H1 (cell line): ENCODE measurements at regions not wholly inside any gene's neighbourhood (a gene's known extent, or its start where the extent isn't known, plus 50 kb on each side); places are given as distances from the start of the nearest gene placed in this dataset.

Source experiments
- CTCF ChIA-PET: fragments of 300-600 bp; sonication (Branson Sonifier 250); formaldehyde crosslinking; loops from one replicate; lab custom pipeline; 2021; ENCODE audit not compliant: partially characterized antibody; lab: Charles Lee
- POLR2A ChIA-PET: fragments of 300-600 bp; sonication (Branson Sonifier 250); formaldehyde crosslinking; loops from one replicate; lab custom pipeline; 2021; ENCODE audit warnings: inconsistent platforms; ENCODE audit not compliant: partially characterized antibody; lab: Charles Lee
- DNase-seq, 2 experiments: peaks; one replicate each; pipeline versions ENCODE4 v3.0.0 to v3.0.0-alpha.2; 2010 to 2022; ENCODE audit warnings: low spot score in 2 of 2, low read depth in 1 of 2, mixed read lengths in 1 of 2
- FAIRE-seq: peaks from 2 replicates; lab custom pipeline; 2011; peaks lifted over from hg19 to GRCh38; lab: Jason Lieb, UNC
- H2AFZ ChIP-seq: 2 replicates; pipeline ENCODE4 v1.8.1; 2012; ENCODE audit warnings: low read length, inconsistent platforms
- H2AK5ac ChIP-seq: 2 replicates; pipeline ENCODE4 v1.6.1; 2013; ENCODE audit warnings: low read depth, low read length
- H2BK120ac ChIP-seq: replicated peaks from 2 replicates; pipeline ENCODE3; 2013; ENCODE audit warnings: low read depth, low read length, inconsistent platforms
- H2BK12ac ChIP-seq: 2 replicates; pipeline ENCODE4 v1.6.1; 2013; ENCODE audit warnings: low read depth, low read length
- H2BK15ac ChIP-seq: 2 replicates; pipeline ENCODE4 v1.6.1; 2013; ENCODE audit warnings: low read length
- H2BK20ac ChIP-seq: 2 replicates; pipeline ENCODE4 v1.6.1; 2013; ENCODE audit warnings: low read length
- H2BK5ac ChIP-seq: 2 replicates; pipeline ENCODE4 v1.6.1; 2013; ENCODE audit warnings: low read depth, low read length
- H3K14ac ChIP-seq: 2 replicates; pipeline ENCODE4 v1.6.1; 2013; ENCODE audit warnings: inconsistent platforms; ENCODE audit not compliant: insufficient read length
- H3K18ac ChIP-seq: 2 replicates; pipeline ENCODE4 v1.6.1; 2013; ENCODE audit warnings: low read length; ENCODE audit errors: extremely low read depth
- H3K23ac ChIP-seq: 2 replicates; pipeline ENCODE4 v1.6.1; 2013; ENCODE audit warnings: inconsistent platforms; ENCODE audit not compliant: insufficient read length
- H3K23me2 ChIP-seq: 2 replicates; pipeline ENCODE4 v1.6.1; 2013; ENCODE audit warnings: low read depth, low read length
- H3K27ac ChIP-seq: 2 replicates; pipeline ENCODE4 v1.6.1; 2011; ENCODE audit warnings: low read depth, low read length, inconsistent platforms
- H3K27me3 ChIP-seq, 4 experiments: replicated peaks in 1 of 4; 1 replicate in 1 of 4; 2 replicates in 3 of 4; pipeline versions ENCODE4 v1.6.1 to v1.8.1; 2011 to 2013; ENCODE audit warnings: low read length in 3 of 4, mild to moderate bottlenecking in 3 of 4, inconsistent platforms in 2 of 4, mixed read lengths in 2 of 4, moderate library complexity in 1 of 4; ENCODE audit not compliant: control insufficient read depth in 3 of 4, insufficient read depth in 3 of 4; ENCODE audit errors: extremely low read depth in 1 of 4
- H3K36me3 ChIP-seq, 4 experiments: 2 replicates each; pipeline versions ENCODE4 v1.6.1 to v1.8.1; 2011 to 2013; ENCODE audit warnings: mild to moderate bottlenecking in 4 of 4, low read length in 3 of 4, moderate library complexity in 2 of 4, control low read depth in 1 of 4, inconsistent platforms in 1 of 4; ENCODE audit not compliant: insufficient read depth in 4 of 4, control insufficient read depth in 2 of 4
- H3K4ac ChIP-seq: replicated peaks from 2 replicates; pipeline ENCODE3; 2013; ENCODE audit warnings: low read length, low read depth, mixed read lengths, inconsistent platforms; ENCODE audit not compliant: insufficient read length
- H3K4me1 ChIP-seq, 4 experiments: replicated peaks in 1 of 4; 1 replicate in 1 of 4; 2 replicates in 3 of 4; pipeline versions ENCODE4 v1.6.1 to v1.8.1; 2011 to 2013; ENCODE audit warnings: low read length in 3 of 4, inconsistent platforms in 2 of 4, mixed read lengths in 1 of 4; ENCODE audit not compliant: insufficient read depth in 4 of 4, control insufficient read depth in 3 of 4
- H3K4me2 ChIP-seq, 2 experiments: 2 replicates each; pipeline versions ENCODE4 v1.6.1 to v1.8.1; 2011 to 2013; ENCODE audit warnings: low read depth in 2 of 2, low read length in 2 of 2, control low read depth in 1 of 2, inconsistent platforms in 1 of 2, mild to moderate bottlenecking in 1 of 2; ENCODE audit not compliant: insufficient read depth in 1 of 2
- H3K4me3 ChIP-seq, 4 experiments: fragments of 200-600, 300-600 bp in 1 of 4; sonication (generic), shearing (Covaris generic), sonication (Bioruptor Twin) in 1 of 4; 2 replicates each; pipeline versions ENCODE4 v1.5.1 to v1.8.1; 2011 to 2016; ENCODE audit warnings: low read length in 4 of 4, low read depth in 3 of 4, control low read depth in 2 of 4, inconsistent platforms in 2 of 4, mild to moderate bottlenecking in 2 of 4, mixed read lengths in 1 of 4, moderate library complexity in 1 of 4; ENCODE audit not compliant: insufficient read depth in 2 of 4; ENCODE audit errors: extremely low read depth in 1 of 4
- H3K56ac ChIP-seq: replicated peaks from 2 replicates; pipeline ENCODE3; 2013; ENCODE audit warnings: low read depth, mild to moderate bottlenecking, mixed read lengths, low read length, inconsistent platforms; ENCODE audit not compliant: insufficient read length
- H3K79me1 ChIP-seq: 2 replicates; pipeline ENCODE4 v1.6.1; 2013; ENCODE audit warnings: low read depth, low read length, control low read depth
- H3K79me2 ChIP-seq, 2 experiments: 2 replicates each; pipeline versions ENCODE4 v1.6.1 to v1.8.1; 2012 to 2013; ENCODE audit warnings: low read length in 2 of 2, mild to moderate bottlenecking in 2 of 2, inconsistent platforms in 1 of 2; ENCODE audit not compliant: insufficient read depth in 2 of 2, control insufficient read depth in 1 of 2
- H3K9ac ChIP-seq, 4 experiments: replicated peaks in 1 of 4; 1 replicate in 1 of 4; 2 replicates in 3 of 4; pipeline versions ENCODE4 v1.6.1 to v1.8.1; 2011 to 2013; ENCODE audit warnings: low read depth in 3 of 4, low read length in 3 of 4, control low read depth in 2 of 4, mild to moderate bottlenecking in 2 of 4, moderate library complexity in 2 of 4, inconsistent platforms in 1 of 4; ENCODE audit errors: extremely low read depth in 1 of 4
- H3K9me3 ChIP-seq, 2 experiments: 2 replicates each; pipeline versions ENCODE4 v1.6.1 to v1.8.1; 2012 to 2013; ENCODE audit warnings: mild to moderate bottlenecking in 2 of 2, moderate library complexity in 2 of 2, control low read depth in 1 of 2, inconsistent platforms in 1 of 2, low read depth in 1 of 2, low read length in 1 of 2, mixed read lengths in 1 of 2; ENCODE audit not compliant: insufficient read depth in 2 of 2
- H4K20me1 ChIP-seq, 2 experiments: replicated peaks in 1 of 2; 2 replicates each; pipeline versions ENCODE3 to v1.8.1; 2011 to 2013; ENCODE audit warnings: inconsistent platforms in 2 of 2, low read length in 2 of 2, mild to moderate bottlenecking in 1 of 2; ENCODE audit not compliant: insufficient read depth in 2 of 2, control insufficient read depth in 1 of 2
- H4K5ac ChIP-seq: 2 replicates; pipeline ENCODE4 v1.6.1; 2013; ENCODE audit warnings: low read length, low read depth, mixed read lengths, inconsistent platforms; ENCODE audit not compliant: insufficient read length
- H4K8ac ChIP-seq: 2 replicates; pipeline ENCODE4 v1.8.0; 2013; ENCODE audit warnings: mild to moderate bottlenecking, moderate library complexity, low read length, inconsistent platforms; ENCODE audit not compliant: insufficient read depth; ENCODE audit errors: extremely low read depth
- H4K91ac ChIP-seq: replicated peaks from 2 replicates; pipeline ENCODE3; 2013; ENCODE audit warnings: low read length, mixed read lengths, inconsistent platforms; ENCODE audit not compliant: insufficient read length
- BCL11A ChIP-seq, 2 experiments: IDR thresholded peaks; one replicate each; pipeline ENCODE4 v1.6.1; 2011; ENCODE audit warnings: low read depth in 2 of 2, low read length in 2 of 2, mild to moderate bottlenecking in 2 of 2
- CBX8 ChIP-seq: fragments of 300-800, 300-1000 bp; sonication (generic); IDR thresholded peaks from 2 replicates; pipeline ENCODE4 v1.7.1; 2016; ENCODE audit warnings: low read depth, low read length, borderline replicate concordance
- CEBPB ChIP-seq: IDR thresholded peaks from 2 replicates; pipeline ENCODE4 v1.6.1; 2012; ENCODE audit warnings: low read depth, low read length
- RXRA ChIP-seq: IDR thresholded peaks from 2 replicates; pipeline ENCODE4 v1.6.1; 2011; ENCODE audit warnings: low read depth, mild to moderate bottlenecking, low read length, moderate library complexity; ENCODE audit not compliant: insufficient read depth
- TCF12 ChIP-seq: IDR thresholded peaks from 2 replicates; pipeline ENCODE4 v1.6.1; 2011; ENCODE audit warnings: low read depth, mild to moderate bottlenecking, low read length
- WGBS, 2 experiments: shearing (Covaris generic) in 1 of 2; methylation state at CpG; one replicate each; pipeline versions ENCODE4 v1.1.6 to v1.1.7; 2013 to 2015; ENCODE audit warnings: low lambda C conversion rate in 2 of 2, mixed read lengths in 2 of 2, inconsistent platforms in 1 of 2, low coverage in 1 of 2, missing lambda C conversion rate in 1 of 2; ENCODE audit not compliant: insufficient replicate concordance in 2 of 2, insufficient coverage in 1 of 2, insufficient read length in 1 of 2; ENCODE audit errors: extremely low coverage in 1 of 2, missing lambda C conversion rate in 1 of 2; 5-methylcytosine and 5-hydroxymethylcytosine counted together
- TF ChIP-seq, protein P1 (sequence below): IDR thresholded peaks from 2 replicates; pipeline ENCODE4 v1.6.1; 2011; ENCODE audit warnings: low read length, improper control_type of control experiment

DNA sequence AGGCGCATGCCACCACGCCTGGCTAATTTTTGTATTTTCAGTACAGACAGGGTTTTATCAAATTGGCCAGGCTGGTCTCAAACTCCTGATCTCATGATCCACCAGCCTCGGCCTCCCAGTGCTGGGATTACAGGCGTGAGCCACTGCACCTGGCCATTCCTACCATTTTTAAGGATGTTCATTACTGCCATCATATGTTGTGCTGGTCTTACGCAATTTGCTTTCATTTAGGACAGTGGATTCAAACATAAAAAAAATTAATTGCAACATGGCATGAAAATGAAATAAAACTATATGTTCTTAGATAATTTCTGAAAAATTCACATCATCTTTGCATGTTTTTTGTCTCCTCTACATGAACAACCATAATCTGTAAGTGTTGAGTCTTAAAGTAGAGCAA is 527.7 kb downstream of the LTN1 start:
- no peak overlapping the region for H2BK5ac ChIP-seq
- WGBS, 2 experiments, result 90% methylated on average over 5 of the region's 5 CpGs; no CpG with 5 or more reads in 1 of the 2 experiments
- no peak overlapping the region for H3K4me3 ChIP-seq
- H3K18ac ChIP-seq, result no peak overlapping the region
- no peak overlapping the region for H2BK12ac ChIP-seq
- H2BK20ac ChIP-seq, result no peak overlapping the region
- H3K9ac ChIP-seq, result no peak overlapping the region
- no peak overlapping the region for H2AK5ac ChIP-seq
- no peak overlapping the region for H4K5ac ChIP-seq
- H2BK15ac ChIP-seq, result no peak overlapping the region
- no peaks in the 10 kb centered on the region for H3K4me1 ChIP-seq
- no peak overlapping the region for H3K4ac ChIP-seq
- no peaks in the 10 kb centered on the region for H3K23me2 ChIP-seq
- no peaks in the 10 kb centered on the region for H4K20me1 ChIP-seq
- no peak overlapping the region for H4K91ac ChIP-seq
- H2AFZ ChIP-seq, result no peak overlapping the region
- no peaks in the 10 kb centered on the region for H3K79me2 ChIP-seq
- no peaks in the 10 kb centered on the region for H3K36me3 ChIP-seq
- POLR2A ChIA-PET, result no interaction called here
- no peak overlapping the region for H4K8ac ChIP-seq
- no peak overlapping the region for H3K56ac ChIP-seq
- H3K79me1 ChIP-seq, result no peaks in the 10 kb centered on the region
- no peaks in the 10 kb centered on the region for H3K27me3 ChIP-seq
- no peak overlapping the region for H3K14ac ChIP-seq
- DNase-seq (no peak), FAIRE-seq (no peak)
- CTCF ChIA-PET, result no interaction called here
- H3K9me3 ChIP-seq, result no peaks in the 10 kb centered on the region
- no peak overlapping the region for H3K27ac ChIP-seq
- no peak overlapping the region for H2BK120ac ChIP-seq
- H3K4me2 ChIP-seq, result no peak overlapping the region
- H3K23ac ChIP-seq, result no peak overlapping the region
- TF ChIP-seq RXRA (no peak), BCL11A (IDR thresholded peaks at IDR 0.05; ENCODE audit: low read depth in 2 of 2, low read length in 2 of 2) (no peak), CBX8 (no peak), TCF12 (no peak), CEBPB (peak; percentile 9; the same call in 1 of the 2 replicates)
- TF ChIP-seq, protein P1, sequence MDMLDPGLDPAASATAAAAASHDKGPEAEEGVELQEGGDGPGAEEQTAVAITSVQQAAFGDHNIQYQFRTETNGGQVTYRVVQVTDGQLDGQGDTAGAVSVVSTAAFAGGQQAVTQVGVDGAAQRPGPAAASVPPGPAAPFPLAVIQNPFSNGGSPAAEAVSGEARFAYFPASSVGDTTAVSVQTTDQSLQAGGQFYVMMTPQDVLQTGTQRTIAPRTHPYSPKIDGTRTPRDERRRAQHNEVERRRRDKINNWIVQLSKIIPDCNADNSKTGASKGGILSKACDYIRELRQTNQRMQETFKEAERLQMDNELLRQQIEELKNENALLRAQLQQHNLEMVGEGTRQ, result no peak
